GM21528 (cell line): ENCODE measurements at regions not wholly inside any gene's neighbourhood (a gene's known extent, or its start where the extent isn't known, plus 50 kb on each side); places are given as distances from the start of the nearest gene placed in this dataset.

Experiments
- ATAC-seq: cut with Tn5 transposase; IDR thresholded peaks from one replicate; pipeline ENCODE4 v1.9.1; 2021; ENCODE audit warnings: mild to moderate bottlenecking, moderate library complexity; ENCODE audit not compliant: unreplicated experiment, low FRiP score

DNA sequence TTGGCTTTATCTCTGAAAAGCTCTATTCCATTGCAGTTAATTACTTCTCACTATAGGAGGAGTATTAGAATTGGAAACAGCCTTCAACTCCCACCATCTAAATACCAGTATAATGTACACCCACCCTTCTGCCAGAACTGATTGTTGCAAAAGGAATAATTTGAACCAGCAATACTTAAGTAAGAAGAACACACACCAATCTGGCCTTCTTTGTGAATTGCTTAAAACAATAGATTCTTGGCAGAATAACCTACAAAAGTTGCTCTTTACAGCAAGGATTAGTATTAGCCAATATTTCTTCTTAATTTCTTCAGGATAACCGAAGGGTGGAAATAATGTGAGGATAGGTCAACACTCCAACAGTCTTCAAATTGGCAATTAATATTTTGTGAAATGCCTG lies 54.9 kb upstream of the ADAMTS5 start:
- no peak for ATAC-seq

DNA sequence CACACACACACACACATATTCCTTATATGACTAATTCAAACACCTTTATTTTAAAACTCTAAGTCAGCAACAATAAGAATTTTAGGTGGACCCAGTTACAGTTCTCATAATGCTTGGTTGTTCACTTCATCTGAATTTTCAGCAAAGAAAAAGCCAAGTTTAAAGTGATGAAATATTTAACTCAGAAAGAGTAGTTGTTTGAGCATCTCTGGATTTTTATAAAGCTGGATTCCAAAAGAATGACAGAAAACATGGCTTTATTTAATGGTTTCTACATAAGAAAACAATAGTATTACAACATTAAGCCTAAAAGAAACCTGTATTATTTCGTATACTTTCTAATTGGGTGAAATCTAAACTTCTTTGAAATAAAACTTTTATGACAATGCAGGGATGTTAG lies 54.2 kb upstream of the ADAMTS5 start:
- ATAC-seq: no peak

DNA sequence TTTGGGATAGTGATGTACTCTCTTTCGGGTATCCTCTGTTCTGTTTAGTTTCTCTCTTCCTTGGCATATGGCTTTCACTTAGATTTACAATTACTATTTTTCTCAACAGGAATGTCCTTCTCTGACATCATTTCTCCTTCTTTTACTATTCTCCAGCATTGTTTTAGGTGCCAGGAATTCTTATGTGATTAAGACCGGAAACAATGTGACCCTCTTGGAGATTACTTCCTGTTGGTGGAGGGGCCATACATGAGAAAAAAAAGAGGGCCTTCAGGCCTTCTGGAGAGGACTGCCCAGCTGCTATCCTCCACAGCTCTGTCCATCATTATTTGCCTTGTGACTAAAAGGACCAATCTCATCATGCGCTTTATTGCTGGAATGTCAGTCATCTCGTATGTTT lies 50.4 kb upstream of the ADAMTS5 start:
- no peak for ATAC-seq
